ENCODE measurements at regions not wholly inside any gene's neighbourhood (a gene's known extent, or its start where the extent isn't known, plus 50 kb on each side); places are given as distances from the start of the nearest gene placed in this dataset.

DNA sequence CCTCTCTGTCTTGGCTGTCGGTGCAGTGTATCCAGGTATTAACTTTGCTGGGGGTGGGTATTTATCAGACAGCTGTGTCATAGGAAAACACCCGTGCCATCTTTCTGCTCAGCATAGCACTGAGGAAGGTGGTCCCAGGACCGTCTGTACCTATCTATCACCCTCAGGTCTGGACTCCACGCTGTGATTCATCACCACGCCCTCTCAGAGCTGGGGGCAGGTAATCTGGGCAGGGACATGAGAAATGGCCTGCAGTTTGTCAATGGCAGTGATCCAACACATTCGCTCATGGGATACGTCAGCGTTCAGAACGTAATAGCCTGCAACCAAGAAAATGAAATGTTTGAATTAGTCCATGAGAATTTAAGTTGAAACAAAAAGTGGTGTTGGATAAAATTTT lies 151.6 kb upstream of the MAP1B start:
- no peak for DNase-seq

GRCh38 chr5:71957292-71957898 lies 149.9 kb upstream of the MAP1B start:
- no peak for DNase-seq

GRCh38 chr5:71960195-71960594 lies 147.1 kb upstream of the MAP1B start:
- peak; percentile 62 for DNase-seq

GRCh38 chr5:71961786-71962185 lies 145.5 kb upstream of the MAP1B start:
- DNase-seq: no peak

- DNase-seq: no peak
Measured at GRCh38 chr5:71969460-71969859, 137.8 kb upstream of the MAP1B start.

DNA sequence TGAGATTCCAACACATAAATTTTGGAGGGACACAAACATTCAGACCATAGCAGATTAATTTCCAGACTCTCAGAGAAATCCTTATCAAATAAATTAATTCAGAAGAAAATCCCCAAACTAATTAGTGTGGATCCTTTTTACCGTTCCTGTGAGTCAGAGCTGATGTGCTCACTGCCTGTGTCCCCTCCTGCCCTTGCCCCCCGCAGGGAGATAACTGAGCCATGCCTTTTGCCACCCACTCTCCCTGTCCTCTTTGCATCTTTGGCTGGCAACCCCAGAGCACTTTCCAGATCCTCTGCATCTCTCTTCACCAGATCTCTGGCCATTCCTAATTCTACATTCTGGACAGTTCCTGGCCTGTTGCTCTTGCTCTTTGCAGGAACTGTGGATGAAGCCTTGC lies 135.4 kb upstream of the MAP1B start:
- DNase-seq: no peak

DNA sequence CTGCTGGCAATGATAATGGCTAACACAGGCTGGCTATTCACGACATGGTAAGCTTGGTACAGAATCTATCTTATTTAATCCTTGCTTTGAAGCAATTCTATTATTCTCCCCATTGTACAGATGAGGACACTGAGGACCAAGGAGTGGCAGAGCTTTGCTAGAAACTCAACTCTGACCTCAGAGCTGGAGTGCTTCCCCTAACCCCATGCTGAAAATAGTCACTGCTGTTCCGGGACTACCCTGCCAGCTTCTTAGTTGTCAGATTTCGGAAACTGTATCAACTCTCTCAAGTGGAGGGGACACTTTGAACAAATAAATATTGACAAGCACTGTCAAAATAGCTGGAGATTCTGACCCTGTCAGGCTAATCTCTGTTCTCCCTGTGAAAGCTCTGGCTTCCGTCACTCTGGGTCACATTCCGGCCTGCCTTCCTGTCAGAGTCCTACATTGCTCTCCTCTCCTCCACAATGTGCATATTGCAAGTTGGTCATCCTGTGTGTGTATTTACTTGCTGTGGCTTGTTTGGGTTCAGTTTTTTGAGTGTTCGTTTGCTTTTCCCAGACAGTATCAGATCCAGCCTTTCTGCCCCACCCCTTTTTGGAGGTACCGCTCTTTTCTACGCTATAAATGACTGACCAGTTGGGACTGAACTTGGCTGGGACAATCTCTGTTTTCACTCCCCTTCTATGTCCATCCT lies 134.3 kb upstream of the MAP1B start:
- DNase-seq: no peak

DNA sequence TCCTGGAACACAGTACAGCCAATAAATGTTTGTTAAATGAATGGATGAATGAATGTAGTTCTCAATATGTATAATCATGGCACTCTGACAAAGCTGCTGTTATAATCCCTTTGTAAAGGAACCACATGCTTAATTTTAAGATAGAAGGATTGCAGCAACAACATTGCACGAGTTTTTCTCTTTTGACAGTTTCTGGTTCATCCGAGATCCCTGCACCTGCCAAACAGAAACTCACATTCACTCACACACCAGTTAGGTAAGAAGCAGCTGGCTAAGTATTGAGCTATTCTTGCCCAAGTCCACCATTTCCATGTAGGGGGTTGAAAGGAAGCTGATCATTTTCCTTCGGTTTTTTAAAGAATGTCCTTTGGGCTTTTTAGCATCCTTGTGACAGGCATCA lies 133.7 kb upstream of the MAP1B start:
- no peak for DNase-seq

DNA sequence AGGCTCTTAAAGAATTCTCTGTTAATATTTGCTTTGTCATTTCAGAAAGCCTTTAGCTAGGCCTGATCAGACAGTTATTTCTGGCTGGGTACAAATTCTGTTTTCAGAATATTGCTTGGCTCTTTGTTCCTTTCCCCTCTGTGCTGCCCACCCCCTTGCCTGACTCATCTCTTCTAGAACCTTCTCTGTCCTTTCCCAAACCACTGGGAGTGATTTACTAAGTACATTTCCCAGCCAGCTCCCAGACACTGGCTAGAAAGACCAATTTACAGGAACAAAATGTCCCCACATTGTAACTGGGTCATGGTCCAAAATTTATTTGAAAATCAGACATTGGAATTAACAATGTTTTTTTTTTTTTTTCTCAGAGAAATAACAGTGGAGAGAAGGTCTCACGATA lies 133.1 kb upstream of the MAP1B start:
- DNase-seq: no peak

GRCh38 chr5:71974622-71975021 lies 132.7 kb upstream of the MAP1B start:
- DNase-seq: no peak

DNA sequence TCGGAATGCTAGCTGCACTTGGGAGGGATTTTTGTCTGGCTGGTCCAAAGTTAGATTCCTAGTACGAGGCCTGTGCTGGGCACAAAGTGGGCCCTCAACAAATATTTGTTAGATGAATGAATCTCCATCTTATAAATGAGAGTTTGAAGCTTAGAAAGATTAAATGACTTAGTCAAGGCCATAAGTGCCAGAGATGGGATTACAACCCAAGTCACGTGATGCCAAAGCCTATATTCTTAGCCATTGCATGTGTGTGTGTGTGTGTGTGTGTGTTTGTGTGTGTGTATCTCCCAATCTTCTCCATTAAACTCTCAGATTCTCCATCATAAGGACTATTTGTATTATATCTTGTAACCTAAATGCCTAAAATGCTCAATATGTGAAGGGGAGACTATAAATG lies 130.8 kb upstream of the MAP1B start:
- DNase-seq: no peak

GRCh38 chr5:71977311-71977710 lies 130.0 kb upstream of the MAP1B start:
- DNase-seq: no peak

- DNase-seq: no peak
Measured at GRCh38 chr5:71978216-71978615, 129.1 kb upstream of the MAP1B start.

- DNase-seq: no peak
Measured at GRCh38 chr5:71982717-71983395, 124.4 kb upstream of the MAP1B start.

GRCh38 chr5:71986101-71986500 lies 121.2 kb upstream of the MAP1B start:
- no peak for DNase-seq

- no peak for DNase-seq
Measured at GRCh38 chr5:71988808-71989207, 118.5 kb upstream of the MAP1B start.

DNA sequence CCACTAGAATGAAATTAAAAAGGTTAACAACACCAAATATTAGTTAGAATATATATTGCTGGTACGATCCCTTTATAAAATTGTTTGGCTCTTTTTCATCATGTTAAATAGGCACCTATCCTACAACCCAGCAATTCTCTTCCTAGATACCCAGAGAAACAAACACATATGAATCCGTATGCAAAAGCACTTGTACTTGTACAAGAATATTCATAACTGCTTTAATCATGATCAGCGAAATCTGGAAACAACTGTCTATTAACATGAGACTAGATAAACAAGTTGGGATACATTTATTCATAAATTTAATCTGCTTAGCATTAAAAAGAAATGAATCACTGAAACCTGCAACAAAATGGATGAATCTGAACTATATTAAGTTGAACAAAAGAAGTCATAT lies 113.7 kb upstream of the MAP1B start:
- no peak for DNase-seq

GRCh38 chr5:71996789-71997188 lies 110.5 kb upstream of the MAP1B start:
- DNase-seq: no peak

GRCh38 chr5:71998746-71999145 lies 108.5 kb upstream of the MAP1B start:
- DNase-seq: no peak

DNA sequence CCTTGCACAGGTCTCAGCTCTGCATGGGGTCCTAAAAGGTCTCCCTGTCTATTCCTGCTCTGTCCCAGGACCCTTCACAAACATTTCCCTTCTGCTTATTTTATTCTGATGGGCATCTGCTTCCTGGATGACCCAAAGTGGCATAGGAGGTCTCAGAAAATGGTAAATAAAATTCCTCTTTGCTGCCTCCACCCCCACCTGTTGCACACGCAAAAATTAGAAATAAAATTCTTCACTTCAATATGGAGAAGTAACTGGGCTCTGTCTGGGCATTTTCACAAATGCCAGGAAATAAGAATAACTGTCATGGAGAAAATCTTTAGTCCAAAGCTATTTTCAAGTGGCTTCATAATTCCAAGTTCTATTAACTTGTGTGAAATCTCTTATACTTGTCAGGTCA lies 106.6 kb upstream of the MAP1B start:
- DNase-seq: no peak

DNA sequence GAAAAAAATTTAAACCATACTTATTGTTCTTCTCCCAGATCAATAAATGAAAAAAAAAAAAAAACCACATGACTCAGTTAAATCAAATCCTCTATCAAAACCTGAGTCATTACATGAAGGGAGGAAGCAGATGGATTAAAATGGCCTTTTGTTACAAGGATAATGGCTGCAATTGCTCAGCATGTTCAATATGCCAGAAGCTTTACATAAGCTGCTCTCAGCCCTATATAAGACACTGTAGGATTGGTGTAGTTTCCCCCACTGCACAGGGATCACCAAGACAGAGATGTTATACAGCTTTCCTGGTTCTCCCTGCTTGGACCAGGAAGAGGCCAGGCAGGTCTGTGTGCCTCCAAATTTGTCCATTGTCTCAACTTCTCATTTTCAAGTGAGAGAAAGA lies 101.6 kb upstream of the MAP1B start:
- no peak for DNase-seq

DNA sequence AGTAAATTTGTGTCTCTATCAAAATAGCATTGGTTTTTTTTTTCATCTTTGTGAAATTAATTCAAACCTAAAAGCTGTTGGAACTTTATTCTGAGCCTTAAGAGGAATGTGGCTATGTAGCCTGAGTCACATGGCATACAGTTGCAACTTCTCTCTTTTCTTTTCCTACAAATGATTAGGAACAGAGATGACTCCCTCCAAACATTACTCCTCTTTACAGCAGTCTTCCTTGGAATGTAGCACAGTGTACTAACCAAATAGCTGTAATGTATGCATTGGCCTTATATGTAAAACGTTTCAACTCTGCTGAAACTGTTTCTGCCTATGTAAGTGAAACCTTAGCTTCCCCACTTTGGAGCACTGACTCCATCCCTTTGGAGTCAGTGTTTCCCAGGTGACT lies 100.9 kb upstream of the MAP1B start:
- DNase-seq: no peak

DNA sequence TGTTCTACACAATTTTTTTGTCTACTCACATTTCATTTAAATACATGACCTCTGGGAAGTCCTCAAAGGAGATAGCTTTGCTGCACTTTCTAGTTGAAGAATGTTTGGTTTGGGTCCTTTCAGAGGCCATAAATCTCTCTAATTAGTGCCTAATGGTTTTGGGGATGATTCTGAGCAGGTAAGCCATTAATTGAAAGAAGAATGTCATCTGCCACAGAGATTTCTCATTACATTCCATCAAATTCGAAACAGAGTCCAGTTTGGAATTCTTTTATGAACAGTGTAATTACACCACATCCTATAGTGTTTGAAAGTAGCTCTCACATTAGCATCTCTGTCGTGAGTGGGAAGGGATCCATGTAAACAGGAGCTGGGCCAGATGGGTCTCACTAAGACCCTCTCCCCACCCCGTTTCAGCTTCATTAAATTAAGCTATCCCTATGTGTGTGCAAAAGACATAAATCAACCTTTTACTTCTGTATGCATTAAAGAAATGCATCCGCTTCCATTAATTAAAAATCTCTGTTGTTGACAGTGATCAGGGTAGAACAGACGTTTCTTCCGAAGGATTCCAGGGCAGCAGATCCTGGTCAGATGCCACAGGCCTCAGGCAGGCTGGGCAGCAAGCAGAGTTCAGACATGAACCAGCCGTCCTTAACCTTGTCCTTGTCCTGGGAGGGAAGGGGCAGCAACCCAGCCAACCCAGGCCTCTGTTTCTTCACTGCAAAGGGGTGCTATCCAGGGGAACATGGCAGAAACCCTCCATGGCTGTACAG lies 99.8 kb upstream of the MAP1B start:
- no peak for DNase-seq

DNA sequence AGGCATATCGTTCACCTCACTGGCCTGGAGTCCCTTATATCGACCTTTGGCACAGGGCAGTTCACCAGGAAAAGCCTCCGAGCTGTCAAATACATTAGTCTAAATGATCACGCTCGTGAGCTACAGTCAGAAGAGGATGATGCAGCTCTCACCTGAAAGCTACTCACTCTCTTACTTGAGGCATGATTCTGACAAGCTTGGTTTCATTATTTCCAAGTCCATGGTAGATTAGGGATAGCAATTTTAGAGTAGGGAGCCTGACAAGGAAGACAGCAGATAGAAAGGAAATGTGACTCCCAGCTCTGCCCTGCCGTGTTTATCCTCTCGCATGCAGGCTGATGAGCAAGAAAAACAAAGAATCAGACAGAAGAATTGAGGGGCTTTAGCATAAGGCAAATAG lies 98.0 kb upstream of the MAP1B start:
- no peak for DNase-seq
